HepG2 (cell line): ENCODE measurements at regions not wholly inside any gene's neighbourhood (a gene's known extent, or its start where the extent isn't known, plus 50 kb on each side); places are given as distances from the start of the nearest gene placed in this dataset.

Source experiments
- ETS1 ChIP-seq: sonication (generic); formaldehyde crosslinking; IDR thresholded peaks from 2 replicates; pipeline ENCODE4 v1.4.0; 2020; ENCODE audit warnings: missing genetic modification reagents
- FOSL1 ChIP-seq: sonication (generic); formaldehyde crosslinking; IDR thresholded peaks from 2 replicates; pipeline ENCODE4 v1.9.0; 2021; ENCODE audit warnings: missing genetic modification reagents, borderline replicate concordance
- HINFP ChIP-seq: sonication (generic); formaldehyde crosslinking; IDR thresholded peaks from 2 replicates; pipeline ENCODE4 v1.4.0; 2020; ENCODE audit warnings: low read depth, mild to moderate bottlenecking, missing genetic modification reagents
- HIVEP1 ChIP-seq: sonication (generic); formaldehyde crosslinking; IDR thresholded peaks from 2 replicates; pipeline ENCODE4 v1.4.0; 2020; ENCODE audit warnings: mild to moderate bottlenecking, missing genetic modification reagents
- ZNF552 ChIP-seq: sonication (generic); formaldehyde crosslinking; IDR thresholded peaks from 2 replicates; pipeline ENCODE4 v1.9.0; 2022; ENCODE audit warnings: missing genetic modification reagents, mild to moderate bottlenecking, borderline replicate concordance

GRCh38 chr2:234823196-234823876 lies 128.5 kb upstream of the SH3BP4 start:
- no peak for TF ChIP-seq ZNF552 (CRISPR knock-in tag)
- TF ChIP-seq ETS1 (CRISPR knock-in tag): no peak
- TF ChIP-seq HIVEP1: no peak
- no peak for TF ChIP-seq HINFP (CRISPR knock-in tag)
- TF ChIP-seq FOSL1 (CRISPR knock-in tag): no peak
